Fibroblast of the aortic adventitia (primary cell): ENCODE measurements at regions not wholly inside any gene's neighbourhood (a gene's known extent, or its start where the extent isn't known, plus 50 kb on each side); places are given as distances from the start of the nearest gene placed in this dataset.
"Not testable (repeated sequence)": the region's sequence is repeated elsewhere in the genome, so short reads cannot be mapped to it uniquely, and the experiment has no call there.

ENCODE experiments used
- DNase-seq: peaks from one replicate; pipeline ENCODE4 v3.0.0-alpha.2; 2010; ENCODE audit warnings: low read depth
- H3K4me3 ChIP-seq: 2 replicates; pipeline ENCODE4 v1.5.1; 2011; ENCODE audit warnings: low read depth, mild to moderate bottlenecking, control low read depth, low read length, moderate library complexity
- CTCF ChIP-seq: IDR thresholded peaks from 2 replicates; pipeline ENCODE4 v1.5.1; 2011; ENCODE audit warnings: mild to moderate bottlenecking, low read length, control low read depth, inconsistent platforms; ENCODE audit not compliant: insufficient read depth

GRCh38 chr10:3567291-3567963, 217.6 kb downstream of the KLF6 start:
- DNase-seq, result no peak
- no peak overlapping the region for H3K4me3 ChIP-seq
- no peak for TF ChIP-seq CTCF

DNA sequence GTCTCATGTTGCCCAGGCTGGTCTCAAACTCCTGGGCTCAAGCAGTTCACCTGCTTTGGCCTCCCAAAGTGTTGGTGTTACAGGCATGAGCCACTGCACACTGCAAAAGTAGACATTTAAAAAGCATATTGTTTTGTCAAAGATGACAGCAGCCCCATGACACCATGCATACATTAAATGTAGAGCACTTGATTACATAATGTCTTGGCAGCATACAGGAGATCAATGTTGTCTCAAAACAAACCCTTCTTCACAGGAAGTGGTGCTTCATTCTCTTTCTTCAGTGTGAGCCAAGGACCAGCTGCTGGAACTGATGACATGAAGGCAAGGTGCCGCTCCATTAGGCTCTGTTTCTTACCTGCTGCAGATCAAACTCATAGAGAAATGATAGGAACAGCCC, 218.4 kb downstream of the KLF6 start:
- no peak for TF ChIP-seq CTCF
- no peak for DNase-seq
- no peak overlapping the region for H3K4me3 ChIP-seq

DNA sequence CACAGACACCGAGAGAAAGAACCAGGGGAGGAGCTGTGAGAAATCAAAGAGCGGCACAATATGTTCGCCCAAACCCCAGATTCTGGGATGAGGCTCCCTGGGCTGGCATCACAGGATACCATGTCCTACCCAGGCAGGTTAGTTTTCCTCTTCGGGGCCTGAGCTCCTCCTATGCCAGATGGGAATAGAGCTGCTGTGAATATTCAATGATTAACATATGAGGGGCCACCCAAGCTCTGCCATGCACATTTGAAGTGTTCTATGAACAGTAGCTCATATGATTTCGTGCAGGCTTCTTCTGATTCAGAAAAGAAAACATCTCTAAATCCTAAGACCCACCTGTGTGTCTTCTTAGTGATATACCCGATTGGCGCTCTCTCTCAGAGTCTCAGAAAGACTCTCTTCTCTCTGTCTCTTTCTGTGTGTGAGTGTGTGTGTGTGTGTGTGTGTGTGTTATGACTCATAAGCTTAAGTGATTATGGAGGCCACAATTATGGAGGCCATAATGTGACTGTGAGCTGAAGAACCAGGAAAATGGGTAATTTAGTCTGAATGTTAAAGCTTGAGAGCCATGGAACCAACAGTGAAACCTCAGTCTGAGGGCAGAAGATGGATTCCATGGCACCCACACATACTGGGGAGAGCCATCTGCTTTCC, 220.5 kb downstream of the KLF6 start:
- H3K4me3 ChIP-seq, result no peak overlapping the region
- no peak for DNase-seq
- TF ChIP-seq CTCF, result no peak

DNA sequence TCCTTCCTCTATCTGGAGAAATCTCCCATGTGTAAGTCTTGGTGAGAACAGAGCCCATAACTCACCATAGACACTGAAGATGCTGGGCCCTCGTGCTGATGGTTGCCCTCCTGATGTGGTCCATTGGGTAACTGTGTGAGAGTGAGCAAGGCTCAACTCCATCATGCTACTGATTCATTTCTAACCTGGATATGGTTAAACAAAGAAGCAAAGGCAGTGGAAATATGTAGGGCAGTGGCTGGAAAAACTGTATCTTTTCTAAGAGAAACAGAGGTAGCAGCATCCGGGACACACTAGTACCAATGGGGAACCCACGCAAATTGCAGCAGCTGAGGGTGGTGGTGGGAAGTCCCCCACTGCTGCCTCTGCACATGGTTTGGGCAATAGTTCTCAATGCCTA, 221.7 kb downstream of the KLF6 start:
- H3K4me3 ChIP-seq, result no peak overlapping the region
- TF ChIP-seq CTCF, result no peak
- DNase-seq, result no peak

GRCh38 chr10:3560628-3561027, 224.4 kb downstream of the KLF6 start:
- not testable (repeated sequence) for DNase-seq, H3K4me3 ChIP-seq

- no peak for DNase-seq
- no peak overlapping the region for H3K4me3 ChIP-seq
- no peak for TF ChIP-seq CTCF
These were observed 225.5 kb downstream of the KLF6 start for GRCh38 chr10:3559527-3559926.

- no peak overlapping the region for H3K4me3 ChIP-seq
- no peak for DNase-seq
- no peak for TF ChIP-seq CTCF
These were observed 226.0 kb downstream of the KLF6 start for GRCh38 chr10:3559011-3559410.

DNA sequence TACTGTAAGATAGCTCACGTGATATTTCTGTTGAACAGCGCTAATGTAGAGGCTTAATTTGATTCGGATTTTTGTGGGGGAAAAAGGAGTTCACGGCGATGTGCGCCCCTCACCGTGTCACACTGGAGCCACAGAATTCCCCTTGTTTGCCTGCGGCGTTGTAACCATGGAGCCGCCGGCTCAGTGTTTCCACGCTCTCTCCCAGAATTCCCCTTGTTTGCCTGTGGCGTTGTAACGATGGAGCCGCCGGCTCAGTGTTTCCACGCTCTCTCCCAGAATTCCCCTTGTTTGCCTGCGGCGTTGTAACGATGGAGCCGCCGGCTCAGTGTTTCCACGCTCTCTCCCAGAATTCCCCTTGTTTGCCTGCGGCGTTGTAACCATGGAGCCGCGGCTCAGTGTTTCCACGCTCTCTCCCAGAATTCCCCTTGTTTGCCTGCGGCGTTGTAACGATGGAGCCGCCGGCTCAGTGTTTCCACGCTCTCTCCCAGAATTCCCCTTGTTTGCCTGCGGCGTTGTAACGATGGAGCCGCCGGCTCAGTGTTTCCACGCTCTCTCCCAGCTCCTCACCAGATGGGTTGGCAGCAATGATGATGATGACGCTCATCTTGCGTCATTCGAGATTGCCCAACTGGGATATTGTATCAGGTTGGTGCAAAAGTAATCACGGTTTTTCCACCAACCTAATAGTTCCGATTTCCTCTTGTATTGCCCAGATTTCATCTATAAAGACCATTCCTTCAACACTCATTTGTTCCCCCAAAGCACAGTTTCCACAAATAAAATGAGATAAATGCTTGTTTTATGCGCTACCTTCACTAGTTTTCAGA, 228.6 kb downstream of the KLF6 start:
- DNase-seq, result peak; percentile 71
- H3K4me3 ChIP-seq, result not testable (repeated sequence)
